ENCODE measurements at regions not wholly inside any gene's neighbourhood (a gene's known extent, or its start where the extent isn't known, plus 50 kb on each side); places are given as distances from the start of the nearest gene placed in this dataset.

- Histone ChIP-seq H3K4me3 (no peak overlapping the region), H3K9me3 (no peaks in the 10 kb centered on the region), H3K36me3 (no peaks in the 10 kb centered on the region), H3K27me3 (no peaks in the 10 kb centered on the region), H3K27ac (no peak overlapping the region), H3K4me1 (peaks cover 0 to 7% (median 0%) of the 10 kb centered on the region in 3 donors)
- 84% methylated on average over 7 of the region's 7 CpGs for WGBS, 2 donors (ENCODE audit: low coverage in 1 of 2)
- TF ChIP-seq CTCF (IDR thresholded peaks at IDR 0.05), result no peak
- TF ChIP-seq EP300 (IDR thresholded peaks at IDR 0.05), result no peak
- no peak for TF ChIP-seq POLR2A (IDR thresholded peaks at IDR 0.05)
- TF ChIP-seq POLR2AphosphoS5 (IDR thresholded peaks at IDR 0.05), result no peak
- ATAC-seq, result no peak
Measured at GRCh38 chr2:19669126-19669525, 232.7 kb downstream of the TTC32 start.

- ATAC-seq, result no peak
- H3K4me3 ChIP-seq, result no peak overlapping the region
- H3K27ac ChIP-seq, result no peak overlapping the region
- 65% methylated on average over 8 of the region's 8 CpGs for WGBS, 2 donors (ENCODE audit: low coverage in 1 of 2)
- no peaks in the 10 kb centered on the region for H3K9me3 ChIP-seq
- H3K36me3 ChIP-seq, result no peaks in the 10 kb centered on the region
- TF ChIP-seq POLR2AphosphoS5 (IDR thresholded peaks at IDR 0.05), result no peak
- no peak for TF ChIP-seq CTCF (IDR thresholded peaks at IDR 0.05)
- H3K4me1 ChIP-seq, result peaks cover 0 to 7% (median 0%) of the 10 kb centered on the region in 3 donors
- no peaks in the 10 kb centered on the region for H3K27me3 ChIP-seq
Measured at GRCh38 chr2:19667536-19667949, 234.2 kb downstream of the TTC32 start.

- Histone ChIP-seq H3K9me3 (no peaks in the 10 kb centered on the region), H3K4me3 (no peak overlapping the region), H3K27me3 (no peaks in the 10 kb centered on the region), H3K36me3 (no peaks in the 10 kb centered on the region), H3K27ac (no peak overlapping the region), H3K4me1 (peaks cover 0 to 7% (median 0%) of the 10 kb centered on the region in 3 donors)
- 46 to 53% methylated on average over 3 of the region's 3 CpGs for WGBS, 2 donors (ENCODE audit: low coverage in 1 of 2)
- TF ChIP-seq CTCF (IDR thresholded peaks at IDR 0.05) (no peak), POLR2A (IDR thresholded peaks at IDR 0.05) (no peak), EP300 (IDR thresholded peaks at IDR 0.05) (no peak), POLR2AphosphoS5 (IDR thresholded peaks at IDR 0.05) (no peak)
- ATAC-seq, result no peak
Measured at GRCh38 chr2:19667085-19667484, 234.7 kb downstream of the TTC32 start.

GRCh38 chr2:19664646-19665045 is 237.1 kb downstream of the TTC32 start:
- Histone ChIP-seq H3K36me3 (no peaks in the 10 kb centered on the region), H3K4me3 (no peak overlapping the region), H3K9me3 (no peaks in the 10 kb centered on the region), H3K4me1 (peaks cover 0 to 7% (median 0%) of the 10 kb centered on the region in 3 donors), H3K27ac (no peak overlapping the region), H3K27me3 (no peaks in the 10 kb centered on the region)
- ATAC-seq, result no peak
- WGBS, 2 donors (ENCODE audit: low coverage in 1 of 2), result 58 to 64% methylated on average over 4 of the region's 4 CpGs
- TF ChIP-seq CTCF (IDR thresholded peaks at IDR 0.05) (no peak), POLR2AphosphoS5 (IDR thresholded peaks at IDR 0.05) (no peak), POLR2A (IDR thresholded peaks at IDR 0.05) (no peak), EP300 (IDR thresholded peaks at IDR 0.05) (no peak)

- no peak for ATAC-seq
- Histone ChIP-seq H3K27me3 (no peaks in the 10 kb centered on the region), H3K4me3 (no peak overlapping the region), H3K36me3 (no peaks in the 10 kb centered on the region), H3K4me1 (no peaks in the 10 kb centered on the region), H3K27ac (no peak overlapping the region), H3K9me3 (no peaks in the 10 kb centered on the region)
- WGBS, 2 donors (ENCODE audit: low coverage in 1 of 2), result 66 to 70% methylated on average over 2 of the region's 3 CpGs
- TF ChIP-seq CTCF (IDR thresholded peaks at IDR 0.05) (no peak), POLR2A (IDR thresholded peaks at IDR 0.05) (no peak), POLR2AphosphoS5 (IDR thresholded peaks at IDR 0.05) (no peak), EP300 (IDR thresholded peaks at IDR 0.05) (no peak)
Measured at GRCh38 chr2:19659024-19659792, 242.6 kb downstream of the TTC32 start.
